ENCODE measurements at regions not wholly inside any gene's neighbourhood (a gene's known extent, or its start where the extent isn't known, plus 50 kb on each side); places are given as distances from the start of the nearest gene placed in this dataset.

- TF ChIP-seq, protein P1, sequence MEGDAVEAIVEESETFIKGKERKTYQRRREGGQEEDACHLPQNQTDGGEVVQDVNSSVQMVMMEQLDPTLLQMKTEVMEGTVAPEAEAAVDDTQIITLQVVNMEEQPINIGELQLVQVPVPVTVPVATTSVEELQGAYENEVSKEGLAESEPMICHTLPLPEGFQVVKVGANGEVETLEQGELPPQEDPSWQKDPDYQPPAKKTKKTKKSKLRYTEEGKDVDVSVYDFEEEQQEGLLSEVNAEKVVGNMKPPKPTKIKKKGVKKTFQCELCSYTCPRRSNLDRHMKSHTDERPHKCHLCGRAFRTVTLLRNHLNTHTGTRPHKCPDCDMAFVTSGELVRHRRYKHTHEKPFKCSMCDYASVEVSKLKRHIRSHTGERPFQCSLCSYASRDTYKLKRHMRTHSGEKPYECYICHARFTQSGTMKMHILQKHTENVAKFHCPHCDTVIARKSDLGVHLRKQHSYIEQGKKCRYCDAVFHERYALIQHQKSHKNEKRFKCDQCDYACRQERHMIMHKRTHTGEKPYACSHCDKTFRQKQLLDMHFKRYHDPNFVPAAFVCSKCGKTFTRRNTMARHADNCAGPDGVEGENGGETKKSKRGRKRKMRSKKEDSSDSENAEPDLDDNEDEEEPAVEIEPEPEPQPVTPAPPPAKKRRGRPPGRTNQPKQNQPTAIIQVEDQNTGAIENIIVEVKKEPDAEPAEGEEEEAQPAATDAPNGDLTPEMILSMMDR (IDR thresholded peaks at IDR 0.05; ENCODE audit: low read length): no peak
- TF ChIP-seq EZH2 (IDR thresholded peaks at IDR 0.05; ENCODE audit: borderline replicate concordance, low read length): no peak
Observed at GRCh38 chr6:147717991-147718390, 209.5 kb downstream of the SAMD5 start.

Data from OCI-LY1 (cell line).